ENCODE measurements at regions not wholly inside any gene's neighbourhood (a gene's known extent, or its start where the extent isn't known, plus 50 kb on each side); places are given as distances from the start of the nearest gene placed in this dataset.

DNA sequence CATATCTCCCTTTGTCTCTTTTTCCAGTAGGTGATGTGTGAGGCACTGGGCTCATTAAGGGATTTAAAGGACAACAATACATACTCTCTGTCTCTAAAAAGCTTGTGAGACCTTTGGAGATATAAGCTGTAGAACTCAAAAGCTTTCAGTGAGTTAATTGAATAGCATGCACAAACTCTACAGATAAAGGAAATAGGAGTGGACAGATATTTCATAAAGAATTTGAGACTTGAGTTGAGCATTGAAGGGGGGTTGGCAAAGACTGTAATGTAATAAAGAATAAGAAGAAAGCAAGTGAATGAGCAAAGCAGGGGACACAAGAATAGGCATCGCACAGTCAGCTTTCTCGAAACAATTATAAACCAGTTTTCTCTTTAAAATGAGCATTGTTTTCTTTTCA lies 583.4 kb upstream of the DPPA4 start:
- TF ChIP-seq POLR2A (IDR thresholded peaks at IDR 0.05; ENCODE audit: low read depth, low read length) = no peak
- no peak for TF ChIP-seq POLR2AphosphoS5 (IDR thresholded peaks at IDR 0.05; ENCODE audit: low read depth, low read length)
- TF ChIP-seq TAF1 (IDR thresholded peaks at IDR 0.05; ENCODE audit: borderline replicate concordance, low read depth, low read length) = no peak

All from GM12892 (cell line).